ENCODE measurements at regions not wholly inside any gene's neighbourhood (a gene's known extent, or its start where the extent isn't known, plus 50 kb on each side); places are given as distances from the start of the nearest gene placed in this dataset.

DNA sequence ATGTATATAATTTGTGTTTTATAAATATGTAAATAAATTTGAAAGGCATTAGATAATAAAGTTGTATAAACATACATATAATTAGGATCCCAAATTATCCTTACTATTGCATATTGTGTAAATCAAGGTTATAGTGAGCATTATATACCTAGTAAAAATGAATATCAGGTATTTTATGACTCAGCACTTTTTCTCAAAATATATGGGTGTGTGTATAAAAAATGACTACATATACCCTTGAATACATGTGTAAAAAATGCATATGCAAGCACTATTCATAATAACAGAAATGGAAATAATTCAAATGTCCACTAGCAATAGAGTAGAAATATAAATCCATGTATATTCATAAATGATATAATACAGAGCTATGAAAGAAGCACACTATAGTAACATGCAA, 870.9 kb upstream of the CNTNAP5 start:
- no peak for DNase-seq (ENCODE audit: low read depth)
- Histone ChIP-seq H3K4me3 (ENCODE audit: low read length) (no peak overlapping the region), H3K36me3 (ENCODE audit: control insufficient read depth, insufficient read depth, low read length, severe bottlenecking) (no peaks in the 10 kb centered on the region), H3K27me3 (replicated peaks; ENCODE audit: control insufficient read depth, insufficient read depth, low read length) (no peaks in the 10 kb centered on the region), H3K9ac (ENCODE audit: low read length) (no peak overlapping the region), H3K4me1 (ENCODE audit: control insufficient read depth, insufficient read depth, low read length) (no peaks in the 10 kb centered on the region), H3K9me3 (ENCODE audit: control insufficient read depth, low read length) (no peaks in the 10 kb centered on the region)

DNA sequence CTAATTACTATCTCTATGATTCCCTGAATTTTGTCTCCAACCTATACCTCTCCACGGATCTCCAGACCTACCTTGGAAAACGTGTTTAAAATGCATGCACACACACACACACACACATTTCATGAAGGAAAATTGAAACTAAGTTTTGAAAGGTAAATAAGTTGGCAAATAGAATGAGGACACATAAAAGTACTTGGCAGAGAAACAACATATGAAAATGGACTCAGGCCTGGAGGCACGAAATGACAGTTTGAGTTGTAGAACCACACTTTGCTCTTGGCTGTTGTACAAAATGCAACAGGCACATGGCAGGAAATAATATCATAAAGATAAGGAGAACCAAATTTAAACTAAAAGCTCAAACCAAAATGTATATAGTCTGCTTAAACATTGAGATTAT, 868.1 kb upstream of the CNTNAP5 start:
- no peak for DNase-seq (ENCODE audit: low read depth)

GRCh38 chr2:123162400-123163016, 862.6 kb upstream of the CNTNAP5 start:
- no peak for DNase-seq (ENCODE audit: low read depth)
- no peaks in the 10 kb centered on the region for H3K4me1 ChIP-seq (ENCODE audit: control insufficient read depth, insufficient read depth, low read length)
- H3K4me3 ChIP-seq (ENCODE audit: low read length), result no peak overlapping the region
- peaks cover 3% of the 10 kb centered on the region for H3K9me3 ChIP-seq (ENCODE audit: control insufficient read depth, low read length)
- H3K27me3 ChIP-seq (replicated peaks; ENCODE audit: control insufficient read depth, insufficient read depth, low read length), result no peaks in the 10 kb centered on the region
- H3K36me3 ChIP-seq (ENCODE audit: control insufficient read depth, insufficient read depth, low read length, severe bottlenecking), result no peaks in the 10 kb centered on the region
- H3K9ac ChIP-seq (ENCODE audit: low read length), result no peak overlapping the region

More for the DNA sequence above, 868.1 kb upstream of the CNTNAP5 start:
- no peaks in the 10 kb centered on the region for H3K36me3 ChIP-seq (ENCODE audit: control insufficient read depth, insufficient read depth, low read length, severe bottlenecking)
- H3K27me3 ChIP-seq (replicated peaks; ENCODE audit: control insufficient read depth, insufficient read depth, low read length), result no peaks in the 10 kb centered on the region
- no peak overlapping the region for H3K9ac ChIP-seq (ENCODE audit: low read length)
- peaks cover 3% of the 10 kb centered on the region for H3K9me3 ChIP-seq (ENCODE audit: control insufficient read depth, low read length)
- H3K4me3 ChIP-seq (ENCODE audit: low read length), result no peak overlapping the region
- no peaks in the 10 kb centered on the region for H3K4me1 ChIP-seq (ENCODE audit: control insufficient read depth, insufficient read depth, low read length)

GRCh38 chr2:123163398-123163797, 861.7 kb upstream of the CNTNAP5 start:
- Histone ChIP-seq H3K4me1 (ENCODE audit: control insufficient read depth, insufficient read depth, low read length) (no peaks in the 10 kb centered on the region), H3K9me3 (ENCODE audit: control insufficient read depth, low read length) (peaks cover 3% of the 10 kb centered on the region), H3K27me3 (replicated peaks; ENCODE audit: control insufficient read depth, insufficient read depth, low read length) (no peaks in the 10 kb centered on the region), H3K9ac (ENCODE audit: low read length) (no peak overlapping the region), H3K36me3 (ENCODE audit: control insufficient read depth, insufficient read depth, low read length, severe bottlenecking) (no peaks in the 10 kb centered on the region), H3K4me3 (ENCODE audit: low read length) (no peak overlapping the region)
- no peak for DNase-seq (ENCODE audit: low read depth)

DNA sequence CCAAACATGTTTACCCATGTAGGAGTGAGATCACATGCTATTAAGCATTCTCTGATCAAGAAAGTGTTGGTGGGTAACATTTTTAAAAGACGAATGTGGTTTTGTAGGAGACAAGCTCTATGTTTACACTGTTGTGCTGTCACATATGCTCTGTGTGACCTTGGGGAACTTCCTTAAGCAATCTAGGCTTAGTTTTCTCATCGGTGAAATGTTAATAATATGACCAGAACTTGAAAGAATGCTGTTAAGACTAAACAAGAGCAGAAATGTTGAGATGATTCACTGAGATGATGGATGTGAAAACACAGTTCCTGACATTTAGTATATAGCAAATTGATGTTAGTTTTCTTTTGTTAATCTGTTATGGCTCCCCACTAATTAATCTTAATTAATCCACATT, 860.9 kb upstream of the CNTNAP5 start:
- no peak overlapping the region for H3K9ac ChIP-seq (ENCODE audit: low read length)
- H3K4me1 ChIP-seq (ENCODE audit: control insufficient read depth, insufficient read depth, low read length), result no peaks in the 10 kb centered on the region
- H3K9me3 ChIP-seq (ENCODE audit: control insufficient read depth, low read length), result peaks cover 3% of the 10 kb centered on the region
- DNase-seq (ENCODE audit: low read depth), result no peak
- H3K27me3 ChIP-seq (replicated peaks; ENCODE audit: control insufficient read depth, insufficient read depth, low read length), result no peaks in the 10 kb centered on the region
- no peaks in the 10 kb centered on the region for H3K36me3 ChIP-seq (ENCODE audit: control insufficient read depth, insufficient read depth, low read length, severe bottlenecking)
- no peak overlapping the region for H3K4me3 ChIP-seq (ENCODE audit: low read length)

DNA sequence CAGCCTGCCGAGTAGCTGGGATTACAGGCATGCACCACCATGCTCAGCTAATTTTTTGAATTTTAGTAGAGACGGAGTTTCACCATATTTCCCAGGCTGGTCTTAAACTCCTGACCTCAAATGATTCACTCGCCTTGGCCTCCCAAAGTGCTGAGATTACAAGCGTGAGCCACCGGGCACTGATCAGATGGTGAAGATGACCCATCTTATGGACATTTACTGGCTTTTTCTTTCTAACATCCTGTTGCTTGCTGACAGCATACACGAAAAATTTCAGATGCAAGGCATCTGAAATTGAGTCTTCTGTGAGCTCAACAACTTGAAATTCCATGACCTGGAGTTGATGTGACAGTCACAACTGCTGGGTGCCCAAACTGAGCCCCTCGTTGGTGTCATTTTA, 859.5 kb upstream of the CNTNAP5 start:
- Histone ChIP-seq H3K27me3 (replicated peaks; ENCODE audit: control insufficient read depth, insufficient read depth, low read length) (no peaks in the 10 kb centered on the region), H3K36me3 (ENCODE audit: control insufficient read depth, insufficient read depth, low read length, severe bottlenecking) (no peaks in the 10 kb centered on the region), H3K9ac (ENCODE audit: low read length) (no peak overlapping the region), H3K9me3 (ENCODE audit: control insufficient read depth, low read length) (no peaks in the 10 kb centered on the region), H3K4me1 (ENCODE audit: control insufficient read depth, insufficient read depth, low read length) (no peaks in the 10 kb centered on the region), H3K4me3 (ENCODE audit: low read length) (no peak overlapping the region)
- DNase-seq (ENCODE audit: low read depth), result no peak

DNA sequence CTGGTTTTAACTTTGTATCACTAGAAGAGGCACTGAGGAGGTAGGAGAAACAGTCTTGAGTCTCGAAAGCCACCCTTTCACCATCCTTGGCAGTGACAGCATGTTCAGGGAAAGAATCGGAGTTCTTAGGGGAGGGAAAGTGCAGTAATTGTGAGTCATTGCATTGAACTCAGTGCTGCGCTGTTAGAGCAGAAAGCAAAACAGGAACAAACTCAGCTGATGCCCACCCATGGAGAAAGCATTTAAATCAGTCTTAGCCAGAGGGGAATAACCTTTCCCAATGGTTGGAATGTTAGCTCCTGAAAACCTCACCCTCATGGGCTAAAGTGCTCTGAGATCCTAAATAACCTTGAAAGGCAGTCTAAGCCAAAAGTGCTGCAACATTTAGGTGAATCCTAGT, 845.6 kb upstream of the CNTNAP5 start:
- H3K36me3 ChIP-seq (ENCODE audit: control insufficient read depth, insufficient read depth, low read length, severe bottlenecking), result no peaks in the 10 kb centered on the region
- H3K4me3 ChIP-seq (ENCODE audit: low read length), result no peak overlapping the region
- H3K9ac ChIP-seq (ENCODE audit: low read length), result no peak overlapping the region
- no peaks in the 10 kb centered on the region for H3K4me1 ChIP-seq (ENCODE audit: control insufficient read depth, insufficient read depth, low read length)
- no peaks in the 10 kb centered on the region for H3K27me3 ChIP-seq (replicated peaks; ENCODE audit: control insufficient read depth, insufficient read depth, low read length)
- H3K9me3 ChIP-seq (ENCODE audit: control insufficient read depth, low read length), result no peaks in the 10 kb centered on the region
- DNase-seq (ENCODE audit: low read depth), result no peak

GRCh38 chr2:123195957-123196356, 829.1 kb upstream of the CNTNAP5 start:
- Histone ChIP-seq H3K36me3 (ENCODE audit: control insufficient read depth, insufficient read depth, low read length, severe bottlenecking) (no peaks in the 10 kb centered on the region), H3K4me1 (ENCODE audit: control insufficient read depth, insufficient read depth, low read length) (no peaks in the 10 kb centered on the region), H3K9ac (ENCODE audit: low read length) (no peak overlapping the region), H3K27me3 (replicated peaks; ENCODE audit: control insufficient read depth, insufficient read depth, low read length) (no peaks in the 10 kb centered on the region), H3K4me3 (ENCODE audit: low read length) (no peak overlapping the region), H3K9me3 (ENCODE audit: control insufficient read depth, low read length) (peaks cover 6% of the 10 kb centered on the region)
- DNase-seq (ENCODE audit: low read depth), result no peak

- Histone ChIP-seq H3K9me3 (ENCODE audit: control insufficient read depth, low read length) (peaks cover 6% of the 10 kb centered on the region), H3K9ac (ENCODE audit: low read length) (no peak overlapping the region), H3K4me3 (ENCODE audit: low read length) (no peak overlapping the region), H3K27me3 (replicated peaks; ENCODE audit: control insufficient read depth, insufficient read depth, low read length) (no peaks in the 10 kb centered on the region), H3K36me3 (ENCODE audit: control insufficient read depth, insufficient read depth, low read length, severe bottlenecking) (no peaks in the 10 kb centered on the region), H3K4me1 (ENCODE audit: control insufficient read depth, insufficient read depth, low read length) (no peaks in the 10 kb centered on the region)
- DNase-seq (ENCODE audit: low read depth), result no peak
Measured at GRCh38 chr2:123200035-123200434, 825.1 kb upstream of the CNTNAP5 start.

- no peaks in the 10 kb centered on the region for H3K4me1 ChIP-seq (ENCODE audit: control insufficient read depth, insufficient read depth, low read length)
- no peak overlapping the region for H3K9ac ChIP-seq (ENCODE audit: low read length)
- no peaks in the 10 kb centered on the region for H3K9me3 ChIP-seq (ENCODE audit: control insufficient read depth, low read length)
- DNase-seq (ENCODE audit: low read depth), result no peak
- H3K27me3 ChIP-seq (replicated peaks; ENCODE audit: control insufficient read depth, insufficient read depth, low read length), result no peaks in the 10 kb centered on the region
- no peak overlapping the region for H3K4me3 ChIP-seq (ENCODE audit: low read length)
- H3K36me3 ChIP-seq (ENCODE audit: control insufficient read depth, insufficient read depth, low read length, severe bottlenecking), result no peaks in the 10 kb centered on the region
Measured at GRCh38 chr2:123207245-123207644, 817.8 kb upstream of the CNTNAP5 start.

- Histone ChIP-seq H3K9ac (ENCODE audit: low read length) (no peak overlapping the region), H3K36me3 (ENCODE audit: control insufficient read depth, insufficient read depth, low read length, severe bottlenecking) (no peaks in the 10 kb centered on the region), H3K4me3 (ENCODE audit: low read length) (no peak overlapping the region), H3K4me1 (ENCODE audit: control insufficient read depth, insufficient read depth, low read length) (no peaks in the 10 kb centered on the region), H3K27me3 (replicated peaks; ENCODE audit: control insufficient read depth, insufficient read depth, low read length) (no peaks in the 10 kb centered on the region), H3K9me3 (ENCODE audit: control insufficient read depth, low read length) (no peaks in the 10 kb centered on the region)
- no peak for DNase-seq (ENCODE audit: low read depth)
Measured at GRCh38 chr2:123209202-123209601, 815.9 kb upstream of the CNTNAP5 start.

GRCh38 chr2:123211181-123211580, 813.9 kb upstream of the CNTNAP5 start:
- Histone ChIP-seq H3K9me3 (ENCODE audit: control insufficient read depth, low read length) (no peaks in the 10 kb centered on the region), H3K4me1 (ENCODE audit: control insufficient read depth, insufficient read depth, low read length) (no peaks in the 10 kb centered on the region), H3K9ac (ENCODE audit: low read length) (no peak overlapping the region), H3K36me3 (ENCODE audit: control insufficient read depth, insufficient read depth, low read length, severe bottlenecking) (no peaks in the 10 kb centered on the region), H3K4me3 (ENCODE audit: low read length) (no peak overlapping the region), H3K27me3 (replicated peaks; ENCODE audit: control insufficient read depth, insufficient read depth, low read length) (no peaks in the 10 kb centered on the region)
- DNase-seq (ENCODE audit: low read depth), result no peak
